H9 (cell line): ENCODE measurements at regions not wholly inside any gene's neighbourhood (a gene's known extent, or its start where the extent isn't known, plus 50 kb on each side); places are given as distances from the start of the nearest gene placed in this dataset.

ENCODE experiments used
- DNase-seq: peaks from one replicate; pipeline ENCODE4 v3.0.0-alpha.2; 2017
- H2AFZ ChIP-seq: one replicate; pipeline ENCODE4 v1.6.1; 2013; ENCODE audit warnings: mild to moderate bottlenecking, low read length, control low read depth, moderate library complexity
- H2AK5ac ChIP-seq: 2 replicates; pipeline ENCODE4 v1.6.1; 2013; ENCODE audit warnings: low read length, control low read depth, mixed read lengths; ENCODE audit not compliant: insufficient read length
- H2BK120ac ChIP-seq: one replicate; pipeline ENCODE4 v1.6.1; 2013; ENCODE audit warnings: low read depth, mild to moderate bottlenecking, low read length, control low read depth, inconsistent platforms; ENCODE audit not compliant: poor library complexity, severe bottlenecking
- H2BK12ac ChIP-seq: 2 replicates; pipeline ENCODE4 v1.6.1; 2013; ENCODE audit warnings: low read length, control low read depth, mixed read lengths, low read depth; ENCODE audit not compliant: insufficient read length
- H2BK15ac ChIP-seq: 2 replicates; pipeline ENCODE4 v1.6.1; 2013; ENCODE audit warnings: low read depth, low read length, control low read depth
- H2BK20ac ChIP-seq: one replicate; pipeline ENCODE4 v1.6.1; 2013; ENCODE audit warnings: low read depth, mild to moderate bottlenecking, low read length, control low read depth, inconsistent platforms; ENCODE audit not compliant: poor library complexity, severe bottlenecking
- H2BK5ac ChIP-seq: 2 replicates; pipeline ENCODE4 v1.6.1; 2013; ENCODE audit warnings: low read length, control low read depth, mixed read lengths; ENCODE audit not compliant: insufficient read length
- H3K14ac ChIP-seq: 2 replicates; pipeline ENCODE4 v1.6.1; 2013; ENCODE audit warnings: low read length, control low read depth; ENCODE audit not compliant: insufficient read depth
- H3K18ac ChIP-seq: 2 replicates; pipeline ENCODE4 v1.6.1; 2013; ENCODE audit warnings: low read depth, mild to moderate bottlenecking, mixed read lengths, low read length, control low read depth; ENCODE audit not compliant: insufficient read length
- H3K23ac ChIP-seq: 2 replicates; pipeline ENCODE4 v1.6.1; 2013; ENCODE audit warnings: low read length, control low read depth, mixed read lengths, low read depth; ENCODE audit not compliant: insufficient read length
- H3K23me2 ChIP-seq: 2 replicates; pipeline ENCODE4 v1.6.1; 2013; ENCODE audit warnings: low read depth, mild to moderate bottlenecking, mixed read lengths, low read length, control low read depth; ENCODE audit not compliant: insufficient read length, poor library complexity, severe bottlenecking
- H3K27ac ChIP-seq: 2 replicates; pipeline ENCODE4 v1.5.1; 2013; ENCODE audit warnings: low read length, control low read depth, mixed read lengths, low read depth; ENCODE audit not compliant: insufficient read length
- H3K27me3 ChIP-seq: 2 replicates; pipeline ENCODE4 v1.6.1; 2013; ENCODE audit warnings: low read length, control low read depth, inconsistent platforms; ENCODE audit not compliant: insufficient read depth
- H3K4ac ChIP-seq: 2 replicates; pipeline ENCODE4 v1.6.1; 2013; ENCODE audit warnings: low read depth, mild to moderate bottlenecking, control low read depth, inconsistent platforms, low read length, moderate library complexity
- H3K4me1 ChIP-seq: 2 replicates; pipeline ENCODE4 v1.6.1; 2013; ENCODE audit warnings: low read length, control low read depth, inconsistent platforms; ENCODE audit not compliant: insufficient read depth
- H3K4me2 ChIP-seq: 2 replicates; pipeline ENCODE4 v1.6.1; 2013; ENCODE audit warnings: low read length, control low read depth, mixed read lengths; ENCODE audit not compliant: insufficient read length, insufficient read depth
- H3K56ac ChIP-seq: 2 replicates; pipeline ENCODE4 v1.6.1; 2013; ENCODE audit warnings: low read depth, mild to moderate bottlenecking, mixed read lengths, low read length, control low read depth; ENCODE audit not compliant: insufficient read length
- H3K79me1 ChIP-seq: 2 replicates; pipeline ENCODE4 v1.6.1; 2013; ENCODE audit warnings: low read depth, mild to moderate bottlenecking, moderate library complexity, low read length, control low read depth, inconsistent platforms; ENCODE audit not compliant: insufficient read depth, poor library complexity, severe bottlenecking
- H3K79me2 ChIP-seq: 2 replicates; pipeline ENCODE4 v1.6.1; 2013; ENCODE audit warnings: low read length, control low read depth, inconsistent platforms; ENCODE audit not compliant: insufficient read depth
- H3K9ac ChIP-seq: 2 replicates; pipeline ENCODE4 v1.6.1; 2013; ENCODE audit warnings: low read length, control low read depth, mixed read lengths; ENCODE audit not compliant: insufficient read length; ENCODE audit errors: extremely low read depth
- H3K9me3 ChIP-seq: one replicate; pipeline ENCODE4 v1.6.1; 2013; ENCODE audit warnings: low read depth, low read length, inconsistent platforms; ENCODE audit not compliant: control insufficient read depth
- H3T11ph ChIP-seq: one replicate; pipeline ENCODE4 v1.6.1; 2013; ENCODE audit warnings: mild to moderate bottlenecking, low read length, control low read depth, inconsistent platforms
- H4K20me1 ChIP-seq: one replicate; pipeline ENCODE4 v1.6.1; 2013; ENCODE audit not compliant: control insufficient read depth, insufficient read length, insufficient read depth
- H4K5ac ChIP-seq: 2 replicates; pipeline ENCODE4 v1.6.1; 2013; ENCODE audit warnings: low read depth, mild to moderate bottlenecking, mixed read lengths, low read length, control low read depth; ENCODE audit not compliant: insufficient read length
- H4K8ac ChIP-seq: replicated peaks from 2 replicates; pipeline ENCODE4 v1.6.1; 2013; ENCODE audit warnings: low read length, control low read depth, mixed read lengths, low read depth; ENCODE audit not compliant: insufficient read length
- H4K91ac ChIP-seq: 2 replicates; pipeline ENCODE4 v1.6.1; 2013; ENCODE audit warnings: low read depth, mild to moderate bottlenecking, moderate library complexity, mixed read lengths, low read length, control low read depth; ENCODE audit not compliant: insufficient read length
- H3K27ac Mint-ChIP-seq, 3 experiments: 2 replicates in 2 of 3; 3 replicates in 1 of 3; pipeline ENCODE4 v1.8.0; 2020 to 2021; ENCODE audit warnings: mixed read lengths in 3 of 3, mild to moderate bottlenecking in 1 of 3, moderate library complexity in 1 of 3
- H3K27me3 Mint-ChIP-seq: 2 replicates; pipeline ENCODE4 v1.8.0; 2021; ENCODE audit warnings: low read depth, mild to moderate bottlenecking, moderate library complexity, mixed read lengths
- H3K36me3 Mint-ChIP-seq, 3 experiments: 2 replicates in 2 of 3; 3 replicates in 1 of 3; pipeline ENCODE4 v1.8.0; 2020 to 2021; ENCODE audit warnings: low read depth in 3 of 3, mixed read lengths in 3 of 3; ENCODE audit not compliant: insufficient read depth in 1 of 3
- H3K4me1 Mint-ChIP-seq, 2 experiments: 2 replicates each; pipeline ENCODE4 v1.8.0; 2020; ENCODE audit warnings: mixed read lengths in 2 of 2
- H3K4me3 Mint-ChIP-seq, 2 experiments: 2 replicates in 1 of 2; 3 replicates in 1 of 2; pipeline ENCODE4 v1.8.0; 2020 to 2021; ENCODE audit warnings: mild to moderate bottlenecking in 2 of 2, mixed read lengths in 2 of 2, moderate library complexity in 1 of 2
- H3K9me3 Mint-ChIP-seq, 2 experiments: 2 replicates in 1 of 2; 3 replicates in 1 of 2; pipeline ENCODE4 v1.8.0; 2020; ENCODE audit warnings: mild to moderate bottlenecking in 2 of 2, mixed read lengths in 2 of 2, moderate library complexity in 1 of 2
- CTCF ChIP-seq: fragments of 200-600 bp; sonication (generic); conservative IDR thresholded peaks from 3 replicates; pipeline ENCODE4 v1.8.0; 2021; ENCODE audit warnings: antibody characterized with exemption, mild to moderate bottlenecking
- WGBS: extraction: QIAGEN DNeasy Blood & Tissue Kit; methylation state at CpG from one replicate; pipeline ENCODE4 v1.1.7; 2013; ENCODE audit warnings: missing lambda C conversion rate, low lambda C conversion rate, mixed read lengths; ENCODE audit not compliant: insufficient read length; ENCODE audit errors: extremely low coverage; 5-methylcytosine and 5-hydroxymethylcytosine counted together

GRCh38 chr11:10990160-10990559 lies 132.3 kb upstream of the ZBED5 start:
- H3K27ac Mint-ChIP-seq = no peak overlapping the region
- WGBS = no CpG with 5 or more reads among the region's 4 CpGs
- no peak overlapping the region for H2AFZ ChIP-seq

More at GRCh38 chr11:10990160-10990559, 132.3 kb upstream of the ZBED5 start:
- no peak overlapping the region for H3K56ac ChIP-seq
- H2BK12ac ChIP-seq = no peak overlapping the region
- H3K4me3 Mint-ChIP-seq = no peak overlapping the region
- DNase-seq = no peak
- no peak overlapping the region for H4K5ac ChIP-seq
- H4K20me1 ChIP-seq = no peaks in the 10 kb centered on the region
- no peak overlapping the region for H3K4me2 ChIP-seq
- 0 out of 7 replicates have a peak, but pooled peaks cover 0 to 4% (median 0%) of the 10 kb centered on the region in 3 experiments for H3K36me3 Mint-ChIP-seq
- H3K79me1 ChIP-seq = no peaks in the 10 kb centered on the region
- H4K8ac ChIP-seq = no peak overlapping the region
- H2BK5ac ChIP-seq = no peak overlapping the region
- no peaks in the 10 kb centered on the region for H3K23me2 ChIP-seq
- no peak overlapping the region for H3K18ac ChIP-seq
- no peak overlapping the region for H3K9ac ChIP-seq
- H3T11ph ChIP-seq = no peak overlapping the region
- H4K91ac ChIP-seq = no peak overlapping the region
- H2BK120ac ChIP-seq = no peak overlapping the region
- no peak overlapping the region for H3K27ac ChIP-seq
- TF ChIP-seq CTCF = no peak
- no peak overlapping the region for H3K23ac ChIP-seq
- H3K4ac ChIP-seq = no peak overlapping the region
- H3K4me1 Mint-ChIP-seq = peaks cover 3 to 7% of the 10 kb centered on the region in 2 experiments; a peak in 3 of 4 replicates
- peaks cover 4% of the 10 kb centered on the region; the same call in 1 of the 2 replicates for H3K27me3 Mint-ChIP-seq
- H3K79me2 ChIP-seq = no peaks in the 10 kb centered on the region
- no peaks in the 10 kb centered on the region for H3K9me3 ChIP-seq
- H2BK15ac ChIP-seq = no peak overlapping the region
- no peaks in the 10 kb centered on the region for H3K27me3 ChIP-seq
- H2AK5ac ChIP-seq = no peak overlapping the region
- H2BK20ac ChIP-seq = no peak overlapping the region
- peaks cover 0 to 4% of the 10 kb centered on the region in 2 experiments; a peak in 3 of 5 replicates for H3K9me3 Mint-ChIP-seq
- H3K14ac ChIP-seq = no peak overlapping the region
- H3K4me1 ChIP-seq = no peaks in the 10 kb centered on the region
